Loucy (cell line): ENCODE measurements at regions not wholly inside any gene's neighbourhood (a gene's known extent, or its start where the extent isn't known, plus 50 kb on each side); places are given as distances from the start of the nearest gene placed in this dataset.

Source experiments
- EZH2phosphoT487 ChIP-seq: fragments of 200-600 bp; IDR thresholded peaks from 2 replicates; pipeline ENCODE4 v1.6.1; 2018; ENCODE audit warnings: antibody characterized with exemption, mild to moderate bottlenecking, moderate library complexity, borderline replicate concordance
- TF ChIP-seq, protein P1 (sequence below): fragments of 200-600 bp; sonication (generic); conservative IDR thresholded peaks from 2 replicates; pipeline ENCODE4 v1.5.1; 2014; ENCODE audit warnings: mild to moderate bottlenecking, antibody characterized with exemption, low read length

DNA sequence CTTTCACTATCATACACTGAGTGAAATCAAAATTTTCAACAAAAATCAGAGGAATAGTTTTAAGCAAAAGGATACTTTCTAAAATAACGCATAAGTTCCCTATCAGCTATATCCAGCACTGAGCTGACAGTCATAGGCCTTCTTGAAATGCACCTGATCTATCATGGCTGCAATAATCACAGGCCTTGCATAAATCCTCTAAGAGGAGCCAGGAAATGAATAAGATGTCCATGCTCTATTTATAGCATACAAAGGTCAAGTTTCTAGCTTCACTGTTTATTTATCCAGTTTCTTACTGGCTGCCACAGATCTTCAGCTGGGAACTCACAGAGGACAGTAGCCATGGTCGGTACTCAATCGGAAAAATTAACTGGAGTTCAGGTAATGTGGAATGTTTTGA lies 235.9 kb upstream of the DMD start:
- no peak for TF ChIP-seq EZH2phosphoT487
- TF ChIP-seq, protein P1, sequence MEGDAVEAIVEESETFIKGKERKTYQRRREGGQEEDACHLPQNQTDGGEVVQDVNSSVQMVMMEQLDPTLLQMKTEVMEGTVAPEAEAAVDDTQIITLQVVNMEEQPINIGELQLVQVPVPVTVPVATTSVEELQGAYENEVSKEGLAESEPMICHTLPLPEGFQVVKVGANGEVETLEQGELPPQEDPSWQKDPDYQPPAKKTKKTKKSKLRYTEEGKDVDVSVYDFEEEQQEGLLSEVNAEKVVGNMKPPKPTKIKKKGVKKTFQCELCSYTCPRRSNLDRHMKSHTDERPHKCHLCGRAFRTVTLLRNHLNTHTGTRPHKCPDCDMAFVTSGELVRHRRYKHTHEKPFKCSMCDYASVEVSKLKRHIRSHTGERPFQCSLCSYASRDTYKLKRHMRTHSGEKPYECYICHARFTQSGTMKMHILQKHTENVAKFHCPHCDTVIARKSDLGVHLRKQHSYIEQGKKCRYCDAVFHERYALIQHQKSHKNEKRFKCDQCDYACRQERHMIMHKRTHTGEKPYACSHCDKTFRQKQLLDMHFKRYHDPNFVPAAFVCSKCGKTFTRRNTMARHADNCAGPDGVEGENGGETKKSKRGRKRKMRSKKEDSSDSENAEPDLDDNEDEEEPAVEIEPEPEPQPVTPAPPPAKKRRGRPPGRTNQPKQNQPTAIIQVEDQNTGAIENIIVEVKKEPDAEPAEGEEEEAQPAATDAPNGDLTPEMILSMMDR, result no peak
